Brain pericyte (primary cell): ENCODE measurements at regions not wholly inside any gene's neighbourhood (a gene's known extent, or its start where the extent isn't known, plus 50 kb on each side); places are given as distances from the start of the nearest gene placed in this dataset.
"Not testable (repeated sequence)": the region's sequence is repeated elsewhere in the genome, so short reads cannot be mapped to it uniquely, and the experiment has no call there.

ENCODE experiments used
- DNase-seq: peaks from one replicate; pipeline ENCODE4 v3.0.0-alpha.2; 2012; ENCODE audit warnings: low read depth, low spot score

DNA sequence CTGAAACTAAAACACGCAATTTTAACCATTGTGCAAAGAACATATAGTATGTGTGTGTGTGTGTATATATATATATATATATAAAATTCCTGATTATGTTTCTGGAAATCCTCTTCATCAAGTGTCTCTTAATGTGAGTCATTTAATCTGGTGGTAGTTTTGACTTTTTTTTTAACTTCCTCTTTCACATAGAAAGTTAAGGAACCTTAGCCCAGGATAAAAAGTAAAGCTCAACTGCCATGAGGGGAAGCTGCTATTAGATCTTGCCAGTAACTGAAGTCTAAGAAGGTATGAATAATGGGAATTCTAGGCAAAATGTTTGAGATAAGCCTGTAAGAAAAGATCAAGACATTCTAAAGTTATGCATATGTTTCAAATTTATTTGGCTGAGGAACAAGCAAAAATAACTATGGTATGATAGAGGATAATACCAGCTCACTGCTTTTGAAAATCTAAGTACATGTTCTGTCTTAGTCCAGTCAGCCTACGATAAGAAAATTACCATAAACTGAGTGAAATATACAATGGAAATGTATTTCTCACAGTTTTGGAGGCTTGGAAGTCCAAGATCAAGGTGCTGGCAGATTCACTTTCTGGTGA is 757.0 kb downstream of the TRAM1L1 start:
- DNase-seq = no peak

DNA sequence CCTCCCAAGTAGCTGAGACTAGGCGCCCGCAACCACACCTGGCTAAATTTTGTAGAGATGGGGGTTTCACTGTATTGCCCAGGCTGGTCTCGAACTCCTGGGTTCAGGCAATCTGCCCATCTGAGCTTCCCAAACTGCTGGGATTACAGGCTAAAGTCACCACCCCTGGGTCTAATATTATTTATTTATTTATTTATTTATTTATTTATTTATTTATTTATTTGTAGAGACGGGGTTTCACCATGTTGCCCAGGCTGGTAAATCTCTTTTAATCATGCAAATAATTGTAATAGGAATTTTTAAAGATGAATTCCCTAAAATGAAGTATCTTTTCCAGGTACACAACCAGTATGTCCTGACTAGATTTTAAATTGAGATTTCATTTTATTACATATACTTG is 761.8 kb downstream of the TRAM1L1 start:
- no peak for DNase-seq

DNA sequence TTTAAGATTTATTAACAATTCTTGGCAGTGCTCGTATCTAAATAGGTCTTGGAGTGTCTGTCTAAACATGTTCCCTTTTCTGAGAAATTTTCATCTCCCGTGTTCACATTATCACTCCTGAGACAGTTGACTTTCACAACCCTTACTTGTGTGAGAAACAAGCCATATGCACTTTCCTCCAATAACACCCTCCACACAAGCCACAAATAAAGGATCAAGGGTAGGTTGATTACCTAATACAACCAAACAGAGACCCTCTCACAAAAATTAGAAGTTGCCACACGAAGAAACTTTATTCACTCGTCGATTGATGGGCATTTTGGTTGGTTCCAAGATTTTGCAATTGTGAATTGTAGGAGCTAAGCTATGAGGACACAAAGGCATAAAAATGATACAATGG is 763.9 kb downstream of the TRAM1L1 start:
- no peak for DNase-seq

- no peak for DNase-seq
Measured at GRCh38 chr4:116320859-116321258, 764.5 kb downstream of the TRAM1L1 start.

GRCh38 chr4:116303736-116304188 is 781.6 kb downstream of the TRAM1L1 start:
- no peak for DNase-seq

DNA sequence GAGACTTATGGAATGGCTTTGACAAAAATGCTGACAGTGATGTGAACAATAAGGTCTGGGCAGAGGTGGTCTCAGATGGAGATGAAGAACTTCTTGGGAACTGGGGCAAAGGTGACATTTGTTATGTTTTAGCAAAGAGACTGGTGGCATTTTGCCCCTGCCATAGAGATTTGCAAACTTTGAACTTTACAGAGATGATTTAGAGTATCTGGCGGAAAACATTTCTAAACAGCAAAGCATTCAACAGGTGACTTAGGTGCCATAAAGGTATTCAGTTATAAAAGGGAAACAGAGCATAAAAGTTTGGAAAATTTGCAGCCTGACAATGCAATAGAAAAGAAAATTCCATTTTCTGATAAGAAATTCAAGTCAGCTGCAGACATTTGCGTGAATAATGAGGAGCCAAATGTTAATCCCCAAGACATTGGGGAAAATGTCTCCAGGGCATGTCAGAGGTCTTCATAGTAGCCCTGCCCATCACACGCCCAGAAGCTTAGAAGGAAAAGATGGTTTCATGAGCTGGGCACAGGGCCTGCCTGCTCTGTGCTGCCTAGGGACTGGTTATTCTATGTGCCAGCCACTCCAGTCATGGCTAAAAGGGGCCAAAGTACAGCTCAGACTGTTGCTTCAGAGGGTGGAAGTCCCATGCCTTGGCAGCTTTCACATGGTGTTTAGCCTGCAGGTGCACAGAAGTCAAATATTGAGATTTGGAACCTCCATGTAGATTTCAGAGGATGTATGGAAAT is 782.2 kb downstream of the TRAM1L1 start:
- no peak for DNase-seq

DNA sequence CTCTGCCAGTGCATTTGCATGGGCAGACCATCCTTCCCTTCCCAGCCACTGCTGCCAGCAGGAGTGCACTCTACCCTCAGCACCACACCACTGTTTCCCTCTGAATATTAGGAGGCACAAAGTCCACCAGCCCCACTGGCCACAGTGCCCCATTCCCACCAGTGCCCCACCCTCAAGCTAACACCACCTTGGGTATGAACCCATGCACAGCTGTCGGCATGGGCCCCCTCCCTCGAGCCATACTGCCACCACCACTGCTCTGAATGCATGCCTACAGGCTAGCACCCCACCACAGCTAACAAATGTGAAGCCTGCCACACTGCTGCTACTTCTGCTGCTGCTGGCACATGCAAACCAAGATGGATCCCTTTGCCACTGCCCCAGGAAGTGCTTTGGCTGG is 810.4 kb downstream of the TRAM1L1 start:
- DNase-seq = no peak

DNA sequence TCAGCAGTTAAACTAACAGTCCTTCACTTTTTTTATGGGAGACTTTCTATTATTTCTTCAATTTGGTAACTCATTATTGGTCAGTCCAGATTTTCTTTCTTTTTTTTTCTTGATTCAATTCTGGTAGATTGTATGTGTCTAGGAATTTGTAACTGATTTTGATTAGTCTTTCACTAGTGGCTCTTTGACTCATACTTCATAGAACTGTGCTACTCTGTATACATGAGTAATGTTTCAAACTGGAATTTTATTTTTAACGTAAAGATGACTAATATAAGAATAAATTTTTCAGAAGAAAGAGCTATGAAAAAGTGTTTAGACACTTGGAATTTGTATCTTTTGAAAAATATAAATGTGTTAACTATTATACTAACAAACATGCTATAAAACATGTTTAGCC is 813.0 kb downstream of the TRAM1L1 start:
- DNase-seq = no peak

GRCh38 chr4:116260931-116261330 is 824.4 kb downstream of the TRAM1L1 start:
- not testable (repeated sequence) for DNase-seq

DNA sequence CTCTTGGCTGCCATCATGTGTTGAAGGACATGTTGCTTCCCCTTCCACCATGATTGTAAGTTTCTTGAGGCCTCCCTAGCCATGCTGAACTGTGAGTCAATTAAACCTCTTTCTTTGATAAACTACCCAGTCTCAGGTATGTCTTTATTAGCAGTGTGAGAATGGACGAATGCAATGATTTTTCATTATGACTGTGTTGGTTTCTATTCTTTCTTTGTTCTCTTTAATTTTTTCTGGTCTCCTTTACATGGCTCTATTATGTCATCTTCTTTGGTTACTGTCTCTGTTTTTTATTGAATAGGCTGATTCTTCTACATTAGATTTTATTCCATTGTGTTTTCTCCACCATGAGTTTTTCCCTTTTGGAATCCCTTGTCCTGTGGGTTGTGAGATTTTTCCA is 840.6 kb downstream of the TRAM1L1 start:
- no peak for DNase-seq

GRCh38 chr4:116243431-116243830 is 841.9 kb downstream of the TRAM1L1 start:
- DNase-seq = no peak

GRCh38 chr4:116233971-116234370 is 851.4 kb downstream of the TRAM1L1 start:
- no peak for DNase-seq

- DNase-seq = not testable (repeated sequence)
Measured at GRCh38 chr4:116231999-116232398, 853.4 kb downstream of the TRAM1L1 start.

- DNase-seq = no peak
Measured at GRCh38 chr4:116229420-116229819, 856.0 kb downstream of the TRAM1L1 start.

DNA sequence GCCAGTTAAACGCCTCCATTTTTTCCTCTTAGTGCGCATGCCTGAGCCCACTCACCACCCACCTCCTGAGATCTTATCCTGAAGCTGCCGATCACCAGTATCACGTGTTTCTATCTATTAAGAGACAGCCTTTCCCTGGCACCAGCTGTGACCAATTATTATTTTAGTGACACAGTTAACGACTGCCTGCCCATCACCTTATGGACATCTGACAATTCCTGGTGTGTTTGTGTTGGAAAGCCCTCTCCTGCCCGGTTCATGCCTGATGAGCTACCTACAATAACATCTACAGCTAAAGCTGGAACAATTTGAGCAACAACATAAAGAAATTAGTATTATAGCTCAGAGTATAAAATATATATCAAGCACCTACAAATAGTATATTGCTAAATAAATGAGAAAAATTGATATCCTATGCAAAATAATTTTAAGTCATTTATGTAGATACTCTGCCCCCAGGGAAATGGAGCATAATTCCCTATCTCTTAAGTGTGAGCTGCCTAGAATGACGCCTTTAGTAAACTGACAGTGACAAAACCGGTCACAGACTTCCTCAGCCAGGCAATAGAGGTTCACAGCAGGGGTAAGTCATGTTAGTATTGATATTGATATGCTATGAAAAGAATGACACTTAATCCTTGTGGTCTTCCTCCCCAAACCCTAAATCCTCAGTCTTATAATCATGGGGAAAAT is 862.2 kb downstream of the TRAM1L1 start:
- DNase-seq = no peak

DNA sequence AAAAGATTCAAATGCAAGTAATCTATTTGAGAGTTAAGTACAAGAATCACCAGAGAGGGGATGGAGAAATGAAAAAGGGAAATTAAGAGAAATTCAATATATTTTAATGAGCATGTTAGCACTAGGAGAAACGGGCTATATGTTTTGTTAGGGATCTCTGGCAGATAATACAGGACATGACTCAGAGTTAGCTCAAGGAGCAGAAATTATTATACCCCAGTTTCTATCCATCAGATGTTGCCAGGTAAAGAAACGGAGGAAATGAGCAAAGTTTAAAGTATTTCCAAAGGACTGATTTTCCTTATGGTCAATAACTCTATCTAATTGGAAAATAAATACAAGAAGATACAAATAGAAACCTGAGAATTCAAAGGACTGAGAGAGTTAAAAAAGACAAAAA is 867.6 kb downstream of the TRAM1L1 start:
- no peak for DNase-seq

- no peak for DNase-seq
Measured at GRCh38 chr4:116215622-116216021, 869.8 kb downstream of the TRAM1L1 start.

DNA sequence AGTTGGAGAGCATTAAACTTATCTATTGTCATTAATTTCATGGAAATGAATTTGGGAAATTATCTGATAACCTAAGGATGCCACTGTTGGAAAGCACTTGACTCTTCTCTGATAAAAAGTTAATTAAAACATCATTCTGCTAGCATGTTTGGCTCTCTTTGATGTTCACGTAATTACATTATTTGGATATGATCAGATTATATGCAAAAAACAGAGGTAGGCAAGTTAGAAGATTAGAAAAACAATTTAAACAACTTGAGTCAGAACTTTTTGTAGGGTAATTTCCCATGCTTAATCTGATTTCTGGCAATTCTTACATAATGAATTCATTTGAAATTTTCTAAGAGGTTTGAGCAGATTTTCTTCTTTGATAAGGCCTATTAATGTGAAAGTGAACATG is 882.9 kb downstream of the TRAM1L1 start:
- no peak for DNase-seq

- DNase-seq = no peak
Measured at GRCh38 chr4:116197317-116197809, 888.0 kb downstream of the TRAM1L1 start.

DNA sequence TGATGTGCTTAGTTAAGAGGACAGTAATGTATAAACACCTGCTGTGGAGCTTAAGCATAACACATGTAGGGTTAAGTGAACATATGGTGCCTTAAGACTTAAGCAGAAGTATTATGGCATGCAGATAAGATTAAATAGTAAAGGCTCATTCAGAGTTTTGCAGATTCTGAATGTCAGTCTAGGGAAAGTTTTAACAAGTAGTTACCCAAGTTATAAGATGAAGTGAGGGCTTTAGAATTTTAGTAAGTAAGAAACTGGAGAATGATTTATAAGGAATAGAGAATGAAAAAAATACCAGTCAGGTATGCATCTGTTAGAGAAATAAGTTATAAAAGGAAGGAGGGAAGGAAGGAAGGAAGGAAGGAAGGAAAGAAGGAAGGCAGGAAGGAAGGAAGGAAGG is 902.1 kb downstream of the TRAM1L1 start:
- DNase-seq = no peak

DNA sequence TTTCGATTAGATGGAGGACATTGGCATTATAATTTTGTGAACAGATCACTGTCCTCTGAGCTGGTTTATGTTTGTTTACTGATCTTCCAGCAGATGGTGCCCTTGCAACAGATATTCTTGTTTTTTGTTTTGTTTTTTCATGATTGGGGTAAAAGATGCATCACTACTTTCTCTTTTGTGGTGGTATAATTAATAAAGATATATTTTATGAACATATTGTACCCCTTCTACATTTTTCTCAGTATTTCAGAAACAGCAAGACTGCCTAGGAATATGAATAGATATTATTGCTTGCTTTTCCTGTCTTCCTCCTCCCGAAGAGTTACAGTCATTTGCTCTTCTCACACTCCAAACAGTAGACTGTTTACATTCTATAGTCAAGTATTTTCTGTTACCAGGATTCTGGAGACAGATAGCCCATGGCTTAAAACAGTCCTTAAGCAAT is 905.2 kb downstream of the TRAM1L1 start:
- DNase-seq = no peak

DNA sequence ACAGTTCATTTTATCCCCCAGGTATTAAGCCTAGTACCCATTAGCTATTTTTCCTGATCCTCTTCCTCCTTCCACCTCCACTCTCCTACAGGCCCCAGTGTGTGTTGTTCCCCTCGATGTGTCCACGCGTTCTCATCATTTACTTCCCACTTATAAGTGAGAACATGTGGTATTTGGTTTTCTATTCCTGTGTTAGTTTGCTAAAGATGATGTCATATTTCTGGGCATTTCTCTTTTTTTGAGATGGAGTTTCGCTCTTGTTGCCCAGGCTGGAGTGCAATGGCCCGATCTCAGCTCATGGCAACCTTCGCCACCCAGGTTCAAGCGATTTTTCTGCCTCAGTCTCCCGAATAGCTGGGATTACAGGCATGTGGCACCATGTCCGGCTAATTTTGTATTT is 934.0 kb downstream of the TRAM1L1 start:
- not testable (repeated sequence) for DNase-seq

GRCh38 chr4:116150152-116150551 is 935.2 kb downstream of the TRAM1L1 start:
- no peak for DNase-seq
